HG03095 (cell line): ENCODE measurements at regions not wholly inside any gene's neighbourhood (a gene's known extent, or its start where the extent isn't known, plus 50 kb on each side); places are given as distances from the start of the nearest gene placed in this dataset.
"Not testable (repeated sequence)": the region's sequence is repeated elsewhere in the genome, so short reads cannot be mapped to it uniquely, and the experiment has no call there.

ENCODE experiments used
- ATAC-seq: cut with Tn5 transposase; IDR thresholded peaks from one replicate; pipeline ENCODE4 v1.9.1; 2021; ENCODE audit warnings: moderate library complexity; ENCODE audit not compliant: unreplicated experiment

DNA sequence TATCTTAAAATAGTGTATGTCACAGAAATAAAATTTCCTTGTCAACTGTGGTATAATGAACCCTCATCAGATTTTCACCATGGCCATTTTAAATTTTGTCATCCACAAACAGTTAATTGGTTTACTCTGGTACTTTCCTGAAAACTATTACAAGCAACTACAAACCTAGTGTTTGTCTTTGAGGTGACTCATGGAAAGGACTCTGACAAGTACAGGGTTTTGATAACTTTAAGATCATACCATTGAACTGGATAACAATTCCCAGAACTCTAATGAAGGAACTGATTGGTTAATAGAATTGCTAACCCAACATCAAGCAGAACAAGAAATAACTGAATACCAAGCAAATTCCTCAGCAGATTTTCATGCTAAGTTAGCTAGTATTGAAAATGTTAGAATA, 237.7 kb upstream of the IPO5 start:
- ATAC-seq = no peak

DNA sequence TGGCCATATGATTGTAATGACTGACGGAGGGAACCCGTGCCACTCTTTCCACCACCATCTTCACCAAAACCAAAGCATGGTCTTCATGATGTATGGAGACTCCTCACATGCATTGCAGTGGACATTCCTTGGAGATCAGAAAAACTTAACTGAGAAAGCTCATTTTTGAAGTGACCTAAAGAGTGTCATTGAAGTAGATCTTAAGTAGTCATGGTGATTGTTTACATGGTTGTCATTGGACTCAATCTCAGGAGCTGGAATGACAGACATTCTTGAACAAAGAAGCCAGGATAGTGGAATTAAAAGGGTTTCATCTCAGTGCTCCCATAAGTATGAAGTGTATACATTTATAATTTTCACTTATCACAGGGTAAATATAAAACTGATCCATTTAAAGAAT, 236.7 kb upstream of the IPO5 start:
- no peak for ATAC-seq

DNA sequence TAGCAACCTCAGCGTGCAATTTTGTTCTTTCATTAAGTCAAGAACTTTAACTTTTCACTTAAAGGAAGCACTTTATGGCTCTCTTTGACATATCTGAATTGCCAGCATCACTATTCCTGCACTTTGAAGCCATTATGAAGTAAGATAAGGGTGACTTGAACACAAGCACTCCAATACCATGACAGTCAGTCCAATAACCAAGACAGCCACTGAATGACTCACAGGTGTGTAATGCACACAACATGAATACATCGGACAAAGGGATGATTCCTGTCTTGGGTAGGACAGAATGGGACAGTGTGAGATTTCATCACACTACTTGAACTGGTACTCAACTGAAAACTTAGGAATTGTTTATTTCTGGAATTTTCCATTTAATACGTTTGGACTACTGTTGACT, 233.7 kb upstream of the IPO5 start:
- no peak for ATAC-seq

GRCh38 chr13:97720896-97721295, 232.6 kb upstream of the IPO5 start:
- ATAC-seq = no peak

- ATAC-seq = no peak
These were observed 229.8 kb upstream of the IPO5 start for GRCh38 chr13:97723655-97724054.

- no peak for ATAC-seq
These were observed 229.0 kb upstream of the IPO5 start for GRCh38 chr13:97724450-97724849.

GRCh38 chr13:97726664-97727280, 226.7 kb upstream of the IPO5 start:
- ATAC-seq = no peak

- ATAC-seq = no peak
These were observed 225.5 kb upstream of the IPO5 start for GRCh38 chr13:97727991-97728390.

DNA sequence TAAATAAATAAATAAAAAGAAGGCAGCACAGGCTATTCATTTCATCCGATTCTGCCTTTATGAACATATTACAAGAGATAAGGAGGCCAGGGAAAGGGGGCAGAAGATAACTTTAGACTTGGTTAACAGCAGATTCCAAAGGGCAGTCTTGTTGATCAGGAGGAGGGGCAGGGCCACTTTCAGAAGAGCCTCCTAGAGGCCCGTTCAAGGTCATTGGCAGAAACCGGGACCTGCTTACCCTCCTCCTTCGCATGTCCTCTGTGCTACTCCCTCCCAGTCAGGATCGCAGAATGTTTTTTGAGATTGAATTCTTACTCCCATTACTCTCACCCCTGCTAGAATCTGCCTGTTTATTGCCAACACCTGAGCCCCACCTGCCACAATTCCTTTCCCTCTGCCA, 217.0 kb upstream of the IPO5 start:
- no peak for ATAC-seq

DNA sequence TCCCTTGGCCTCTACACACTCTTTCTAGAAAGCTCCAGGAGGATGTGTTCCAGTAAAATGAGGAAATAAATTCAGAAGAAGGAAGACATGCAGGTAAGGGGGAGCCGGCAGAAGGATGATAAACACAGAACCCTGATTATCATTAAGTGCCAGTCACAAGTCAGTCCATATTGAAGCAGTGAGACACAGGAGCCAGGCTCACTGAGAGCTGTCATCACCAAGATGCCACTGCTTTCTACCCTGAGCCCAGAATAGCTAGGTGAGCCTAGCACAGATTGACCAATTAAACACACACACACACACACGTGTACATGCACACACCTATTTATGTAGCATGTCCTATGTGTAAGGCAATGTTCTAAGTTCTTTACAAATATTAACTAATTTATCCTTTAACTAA, 211.4 kb upstream of the IPO5 start:
- ATAC-seq = no peak

DNA sequence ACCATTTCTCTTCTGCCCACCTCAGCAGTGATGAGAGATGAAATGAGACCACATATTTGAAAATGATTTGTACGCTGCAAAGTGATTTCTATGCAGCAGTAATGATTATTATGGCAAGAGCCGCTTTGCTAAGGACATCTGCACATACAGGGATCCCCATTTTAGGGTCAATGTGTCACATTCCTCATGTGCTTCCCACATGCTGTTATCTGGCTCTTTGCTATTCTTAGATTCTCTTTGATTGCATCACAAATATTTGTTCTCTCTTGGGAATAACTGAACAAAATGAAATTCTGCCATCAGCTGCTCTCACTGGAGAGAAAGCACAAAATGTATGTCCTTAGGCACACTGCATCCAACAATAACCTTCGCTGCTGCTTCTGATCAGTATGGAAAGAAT, 209.5 kb upstream of the IPO5 start:
- ATAC-seq = no peak

DNA sequence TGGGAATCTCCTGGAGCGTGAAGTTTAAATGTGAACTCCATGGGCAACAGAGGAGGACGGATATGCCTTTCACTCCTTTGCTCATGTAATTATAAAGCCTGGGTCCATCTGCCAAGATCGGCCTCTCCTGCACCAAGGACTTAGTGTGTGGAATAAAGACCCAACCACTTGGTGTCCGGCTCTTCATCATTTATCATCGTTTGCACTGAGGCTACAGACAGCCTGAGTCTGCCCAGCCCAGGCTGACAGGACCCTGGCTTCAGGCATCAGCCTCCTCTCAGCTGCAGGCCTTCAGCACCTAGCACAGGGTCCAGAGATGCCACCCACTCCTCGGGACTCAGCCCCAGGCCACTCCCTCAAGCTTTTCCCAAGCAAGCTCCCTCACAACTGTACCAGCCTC, 206.8 kb upstream of the IPO5 start:
- no peak for ATAC-seq

DNA sequence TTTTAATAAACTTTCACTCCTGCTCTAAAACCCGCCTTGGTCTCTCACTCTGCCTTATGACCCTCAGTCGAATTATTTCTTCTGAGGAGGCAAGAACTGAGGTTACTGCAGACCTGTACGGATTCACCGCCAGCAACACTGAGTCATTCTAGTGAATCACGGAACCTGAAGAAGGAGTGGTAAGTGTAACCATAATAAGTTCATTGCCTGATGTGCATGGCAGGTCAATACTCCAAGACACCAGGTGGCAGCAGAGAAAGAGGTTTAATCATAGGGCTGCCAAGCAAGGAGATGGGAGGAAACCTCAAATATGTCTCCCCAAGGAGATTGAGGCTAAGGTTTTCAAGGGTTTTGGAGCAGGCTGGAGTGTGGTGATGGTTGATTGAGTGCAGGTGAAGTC, 204.3 kb upstream of the IPO5 start:
- no peak for ATAC-seq

DNA sequence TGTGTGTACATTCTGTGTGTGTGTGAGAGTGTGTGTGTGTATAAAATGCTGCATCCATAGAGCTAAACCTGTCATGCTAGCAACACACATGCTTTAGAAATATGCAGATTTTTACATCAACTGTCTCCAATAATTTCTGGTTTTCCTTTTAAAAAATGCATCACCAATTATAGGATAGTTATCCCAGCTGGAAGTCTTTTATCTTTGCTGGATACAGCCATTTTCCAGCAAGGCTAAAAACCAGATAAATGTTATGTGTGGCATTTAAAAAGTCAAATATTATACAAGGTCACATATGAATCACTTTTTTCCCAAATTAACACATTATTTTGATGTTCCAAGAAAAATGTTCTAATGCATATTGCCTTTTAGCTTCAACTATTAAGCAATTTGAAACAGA, 202.0 kb upstream of the IPO5 start:
- ATAC-seq = no peak

DNA sequence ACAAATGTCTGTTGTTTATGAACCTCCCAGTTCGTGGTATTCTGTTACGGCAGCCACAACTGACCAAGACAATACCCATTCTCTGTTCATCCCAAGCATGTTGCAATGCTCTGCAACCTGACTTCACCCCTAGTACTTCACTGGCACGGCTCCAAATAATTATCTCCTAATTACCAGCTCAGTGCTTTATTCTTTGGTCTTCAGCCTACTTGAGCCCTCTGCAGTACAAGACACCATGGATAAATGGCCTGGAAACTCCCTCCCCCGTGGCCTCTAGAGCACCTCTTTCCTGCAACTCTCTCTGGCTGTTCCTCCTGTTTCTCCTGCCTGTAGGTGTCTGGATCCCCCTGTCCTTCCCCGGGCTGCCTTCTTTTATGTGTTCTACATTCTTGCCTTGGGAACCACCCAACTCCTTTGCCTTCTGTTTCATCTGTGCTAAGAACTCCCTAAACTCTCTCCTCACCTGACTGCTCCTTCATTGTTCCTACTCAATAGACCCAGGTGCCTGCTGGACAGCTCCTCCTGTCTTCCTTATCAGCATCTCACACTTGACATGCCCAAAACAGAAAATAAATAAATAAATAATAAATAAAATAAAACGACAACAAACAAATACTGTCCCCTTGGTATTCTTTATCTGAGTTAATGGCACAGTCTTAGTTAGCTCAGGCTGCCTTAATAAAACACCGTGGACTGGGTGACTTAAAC, 200.4 kb upstream of the IPO5 start:
- ATAC-seq = no peak

GRCh38 chr13:97753942-97754670, 199.4 kb upstream of the IPO5 start:
- ATAC-seq = no peak

GRCh38 chr13:97757807-97758206, 195.7 kb upstream of the IPO5 start:
- no peak for ATAC-seq

GRCh38 chr13:97758317-97758716, 195.2 kb upstream of the IPO5 start:
- ATAC-seq = no peak

GRCh38 chr13:97761796-97762540, 191.5 kb upstream of the IPO5 start:
- ATAC-seq = no peak

DNA sequence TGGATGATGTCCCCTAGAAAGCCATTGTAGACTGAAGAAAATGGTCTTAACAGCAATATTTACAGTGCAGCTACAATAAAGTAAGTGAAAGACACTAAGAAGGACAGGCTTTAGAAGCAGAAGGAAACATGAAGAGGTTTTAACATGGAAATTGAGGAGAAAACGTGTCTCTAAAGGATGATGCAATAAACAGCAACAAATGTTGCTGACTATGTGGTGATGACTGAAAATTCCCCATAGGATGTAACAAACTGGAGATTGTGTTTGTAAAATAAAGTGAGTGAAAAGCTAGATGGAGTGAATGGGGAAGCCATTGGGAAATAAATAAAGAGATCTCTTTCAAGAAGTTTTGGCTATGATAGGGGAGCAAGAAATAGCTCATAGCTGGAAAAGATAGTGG, 186.7 kb upstream of the IPO5 start:
- ATAC-seq = no peak

DNA sequence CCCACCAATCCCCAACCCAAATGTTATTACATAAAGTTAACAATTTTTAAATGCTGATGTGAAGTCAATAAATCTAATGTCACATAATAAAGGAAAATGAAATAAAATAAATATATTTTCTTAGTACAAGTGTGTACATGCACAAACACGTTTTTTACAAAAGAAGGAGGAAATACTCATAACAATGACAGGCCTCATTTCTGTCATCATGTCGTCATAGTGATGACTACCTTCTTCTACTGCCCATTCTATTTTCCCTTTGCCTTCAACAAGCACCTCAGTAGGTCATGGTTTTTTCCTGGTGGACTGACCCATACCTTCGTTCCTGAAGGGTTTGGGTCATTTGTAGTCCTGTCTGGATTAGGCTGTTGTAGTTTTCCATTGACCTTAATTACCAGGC, 185.3 kb upstream of the IPO5 start:
- no peak for ATAC-seq

DNA sequence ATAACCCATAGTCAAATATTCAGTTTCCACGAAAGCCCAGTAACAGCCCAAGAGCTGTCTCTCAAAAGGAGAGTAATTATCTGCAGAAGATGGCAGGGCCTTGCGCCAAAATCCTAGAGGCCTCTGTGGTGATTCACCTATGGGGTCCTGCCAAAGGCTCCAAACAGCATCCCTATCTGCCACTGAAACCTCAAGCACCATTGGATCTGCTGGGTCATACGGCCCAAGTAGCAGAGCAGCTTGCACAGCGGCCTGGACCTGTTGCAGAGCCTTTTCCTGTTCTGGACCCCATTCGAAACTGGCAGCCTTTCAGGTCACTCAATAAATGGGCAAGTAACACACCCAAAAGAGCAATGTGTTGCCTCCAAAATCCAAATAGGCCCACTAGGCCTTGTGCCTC, 183.2 kb upstream of the IPO5 start:
- not testable (repeated sequence) for ATAC-seq
